GM19452 (cell line): ENCODE measurements at regions not wholly inside any gene's neighbourhood (a gene's known extent, or its start where the extent isn't known, plus 50 kb on each side); places are given as distances from the start of the nearest gene placed in this dataset.

Source experiments
- ATAC-seq: cut with Tn5 transposase; IDR thresholded peaks from one replicate; pipeline ENCODE4 v1.9.1; 2021; ENCODE audit not compliant: unreplicated experiment

DNA sequence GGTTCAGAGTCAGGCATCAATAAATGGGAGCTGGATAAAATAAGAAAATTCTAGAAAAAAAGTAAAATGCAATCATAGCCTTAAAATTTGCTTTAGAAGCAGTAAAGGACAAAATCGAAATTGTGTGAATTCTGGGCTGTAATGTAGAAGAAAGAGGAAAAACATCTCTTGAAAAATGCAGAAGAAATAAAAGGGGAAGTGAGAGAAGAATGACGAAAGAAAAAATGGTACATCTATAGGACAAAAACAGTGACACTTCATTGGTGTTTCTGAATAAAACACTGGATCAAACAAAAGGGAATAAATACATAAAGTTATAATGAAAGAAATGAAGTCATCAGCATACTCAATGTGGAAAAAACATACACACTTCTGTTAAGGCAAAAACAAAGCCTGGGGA, 642.3 kb downstream of the ACTL7B start:
- no peak for ATAC-seq

DNA sequence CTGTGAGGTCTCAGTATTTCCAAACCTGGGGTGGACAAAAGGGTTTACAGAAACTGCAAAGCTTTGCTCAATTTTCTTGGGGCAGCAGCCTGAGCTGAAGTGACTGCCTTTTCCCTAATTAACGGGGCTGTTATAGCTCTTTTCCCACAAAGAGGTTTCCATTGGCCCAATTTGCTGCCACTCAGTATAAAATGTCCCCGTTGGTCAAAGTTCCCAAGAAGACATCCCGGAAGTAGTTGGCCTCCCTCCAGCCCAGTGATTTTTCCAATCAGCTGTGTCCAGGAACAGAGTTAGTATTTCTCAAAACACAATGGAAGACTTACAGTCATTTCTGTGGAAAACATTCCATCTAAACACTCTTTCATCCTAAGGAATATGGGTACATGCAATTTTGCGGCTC, 643.6 kb downstream of the ACTL7B start:
- no peak for ATAC-seq

DNA sequence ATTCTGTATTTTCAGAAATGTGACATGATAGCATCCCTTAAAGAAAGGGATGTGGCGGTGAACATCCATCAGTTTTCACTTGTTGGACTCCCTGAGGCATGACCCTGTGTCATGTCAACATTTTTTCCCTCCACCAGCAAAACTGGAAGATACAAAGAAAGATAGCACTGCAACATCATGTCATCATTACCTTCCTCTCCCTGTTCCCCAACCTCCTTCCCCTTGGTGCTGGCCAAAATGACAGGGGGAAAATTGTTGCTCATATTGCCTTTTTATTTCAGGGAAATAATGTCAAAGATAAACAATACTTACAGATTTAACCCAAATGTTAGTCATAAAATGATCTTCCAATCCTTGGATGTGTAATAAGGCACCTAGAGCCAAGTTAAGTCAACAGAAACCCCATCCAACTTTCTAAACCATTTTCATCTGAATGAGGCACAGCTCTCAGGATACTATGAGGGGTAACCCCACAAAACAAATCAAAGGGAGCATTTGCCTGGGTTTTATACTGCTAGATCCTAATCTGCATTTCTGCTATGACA, 644.3 kb downstream of the ACTL7B start:
- no peak for ATAC-seq

DNA sequence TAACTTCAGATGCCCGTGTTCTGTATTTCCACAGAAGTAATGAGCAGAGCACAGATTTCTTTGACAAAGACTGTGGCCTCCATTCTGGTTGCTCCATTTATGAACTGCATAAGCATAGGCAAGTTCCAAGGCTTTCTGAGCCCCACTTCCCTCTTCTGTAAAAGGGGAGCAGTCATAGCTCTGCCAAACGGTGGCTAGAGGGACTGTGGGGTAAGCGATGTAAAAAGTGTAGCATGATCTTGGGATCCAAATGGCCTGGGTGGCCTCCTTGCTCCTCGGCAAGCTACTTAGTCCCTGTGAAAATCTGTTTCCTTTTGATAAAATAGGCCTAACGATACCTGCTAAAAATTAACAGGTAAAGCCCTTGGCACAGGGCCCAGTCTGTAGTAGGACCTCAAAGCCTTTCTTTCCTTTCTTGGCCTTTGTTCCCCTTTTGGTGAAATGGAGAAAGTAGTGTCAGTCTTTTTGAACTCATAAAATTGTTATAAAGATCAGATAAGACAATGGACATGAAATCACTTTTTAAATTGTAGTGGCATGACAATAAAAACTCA, 646.6 kb downstream of the ACTL7B start:
- no peak for ATAC-seq

DNA sequence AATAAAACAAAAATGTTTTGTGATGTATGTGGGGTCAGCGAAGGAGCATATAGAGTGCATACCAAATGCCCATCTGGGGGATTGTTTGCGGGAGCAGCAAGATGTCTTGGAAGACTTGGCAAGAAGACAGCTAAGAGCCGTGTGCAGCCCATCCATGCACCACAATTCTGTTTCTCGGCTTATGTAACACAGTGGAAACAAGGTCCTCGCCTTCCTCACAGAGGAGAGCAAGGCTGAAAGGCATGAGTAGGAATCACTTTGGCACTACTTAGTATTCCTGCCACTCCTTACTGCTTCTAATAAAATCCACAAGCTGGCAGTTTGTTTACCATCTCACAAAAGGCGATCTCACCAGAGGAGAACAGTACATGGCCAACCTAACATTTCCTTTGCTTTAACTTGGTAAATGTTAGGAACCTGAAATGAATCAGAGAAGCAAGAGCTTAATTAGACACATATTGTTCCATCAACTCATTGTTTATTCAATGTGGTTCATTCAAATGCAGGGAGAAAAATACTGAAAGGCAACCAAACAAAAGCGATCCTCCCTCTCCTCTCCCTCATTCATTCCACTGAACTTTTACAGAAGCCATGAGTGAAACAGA, 648.1 kb downstream of the ACTL7B start:
- ATAC-seq: no peak

DNA sequence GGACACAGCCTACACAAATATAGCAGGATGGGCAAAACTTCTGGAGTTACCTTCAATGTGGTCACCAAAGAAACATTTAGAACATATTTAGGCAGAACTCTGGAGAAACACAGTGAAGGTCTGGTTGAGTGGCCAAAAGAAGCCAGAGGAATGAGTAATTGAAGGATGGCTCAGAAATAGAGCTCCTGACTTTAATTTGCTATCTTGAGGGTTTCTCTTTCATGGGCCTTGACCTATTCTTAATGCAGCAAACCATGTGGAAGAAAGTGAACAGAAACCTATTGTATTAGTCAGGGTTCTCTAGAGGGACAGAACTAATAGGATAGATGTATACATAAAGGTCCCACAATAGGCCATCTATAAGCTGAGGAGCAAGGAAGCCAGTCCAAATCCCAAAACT, 650.5 kb downstream of the ACTL7B start:
- no peak for ATAC-seq

DNA sequence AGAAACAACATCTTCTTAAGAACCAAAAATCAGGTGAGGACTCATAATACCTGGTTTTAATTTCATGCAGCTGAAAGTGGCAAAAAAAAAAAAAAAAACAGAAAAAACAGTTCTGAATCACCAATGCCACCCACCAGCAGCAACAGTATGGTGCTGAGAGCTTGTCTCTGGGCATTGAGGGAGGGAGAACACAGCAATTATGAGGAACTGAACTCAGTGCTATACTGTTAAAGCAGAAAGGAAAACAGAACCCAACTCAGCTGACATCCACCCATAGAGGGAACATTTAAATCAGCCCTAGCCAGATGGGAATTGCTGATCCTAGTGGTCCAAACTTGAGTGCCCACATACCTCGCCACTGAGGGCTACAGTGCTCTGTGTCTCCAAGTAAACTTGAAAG, 657.9 kb downstream of the ACTL7B start:
- ATAC-seq: no peak

DNA sequence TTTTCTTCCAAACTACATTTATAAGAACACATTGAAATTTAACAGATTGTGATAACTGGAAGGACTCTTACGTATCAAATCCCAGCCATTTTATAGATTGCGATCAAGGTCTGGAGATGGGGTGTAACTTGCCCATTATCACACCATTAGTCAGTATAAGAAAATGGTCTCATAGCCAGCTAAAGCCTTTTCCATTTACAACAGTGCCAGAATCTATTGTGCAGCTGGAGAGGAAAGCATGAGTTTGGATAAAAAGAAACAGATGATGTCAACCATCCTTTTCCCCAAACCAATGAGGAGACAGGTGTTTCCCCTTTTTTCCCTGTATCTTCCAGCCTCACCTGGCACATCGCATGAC, 658.8 kb downstream of the ACTL7B start:
- ATAC-seq: no peak

DNA sequence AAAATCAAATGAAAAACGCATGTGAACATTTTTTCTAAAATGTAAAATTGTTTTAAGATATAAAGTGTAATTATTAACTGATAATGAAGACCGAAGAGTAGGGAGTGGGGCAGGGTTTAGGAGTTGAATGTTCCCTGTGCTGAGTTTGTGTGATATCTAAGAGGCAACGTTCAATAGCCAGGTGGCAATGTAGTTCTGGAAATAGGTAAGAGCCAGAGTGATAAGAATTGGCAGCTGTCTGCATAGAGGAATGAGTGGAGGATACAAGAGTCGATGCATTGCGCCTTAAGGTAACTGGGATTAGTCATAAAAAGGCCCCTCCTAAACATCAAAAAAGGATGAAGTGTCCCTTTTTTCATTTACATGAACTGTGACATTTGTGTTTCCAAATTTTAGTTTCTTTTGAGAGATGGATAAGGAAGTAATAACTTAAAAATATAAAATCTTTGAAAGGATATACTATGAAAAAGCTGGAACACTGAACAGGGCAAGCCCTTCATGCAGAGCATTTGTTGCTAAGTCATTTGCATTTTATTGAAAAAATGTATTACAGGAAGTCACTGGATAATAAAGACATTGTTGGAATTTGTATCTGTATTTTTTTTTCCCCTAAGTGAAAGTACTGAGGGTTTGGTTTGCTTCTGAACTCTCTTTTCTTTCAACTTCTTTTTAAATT, 659.3 kb downstream of the ACTL7B start:
- no peak for ATAC-seq

DNA sequence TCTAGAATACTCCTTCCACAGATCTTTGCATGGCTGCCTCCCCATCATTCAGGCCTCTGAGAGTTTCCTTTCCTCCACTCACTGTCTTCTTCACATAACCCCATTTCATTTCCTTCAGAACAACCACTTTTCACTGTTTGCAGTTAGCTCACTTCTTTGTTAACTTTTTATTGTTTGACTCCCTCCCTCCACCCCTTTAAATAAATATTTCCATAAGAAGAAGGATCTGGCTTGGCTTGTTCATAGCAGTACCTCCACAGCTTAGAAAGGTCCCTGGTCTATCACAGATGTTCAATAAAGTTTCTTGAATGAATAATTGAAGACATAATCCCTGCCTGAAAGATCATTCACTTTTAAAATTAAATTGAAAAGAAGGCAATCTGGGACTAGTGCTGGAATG, 661.6 kb downstream of the ACTL7B start:
- no peak for ATAC-seq

DNA sequence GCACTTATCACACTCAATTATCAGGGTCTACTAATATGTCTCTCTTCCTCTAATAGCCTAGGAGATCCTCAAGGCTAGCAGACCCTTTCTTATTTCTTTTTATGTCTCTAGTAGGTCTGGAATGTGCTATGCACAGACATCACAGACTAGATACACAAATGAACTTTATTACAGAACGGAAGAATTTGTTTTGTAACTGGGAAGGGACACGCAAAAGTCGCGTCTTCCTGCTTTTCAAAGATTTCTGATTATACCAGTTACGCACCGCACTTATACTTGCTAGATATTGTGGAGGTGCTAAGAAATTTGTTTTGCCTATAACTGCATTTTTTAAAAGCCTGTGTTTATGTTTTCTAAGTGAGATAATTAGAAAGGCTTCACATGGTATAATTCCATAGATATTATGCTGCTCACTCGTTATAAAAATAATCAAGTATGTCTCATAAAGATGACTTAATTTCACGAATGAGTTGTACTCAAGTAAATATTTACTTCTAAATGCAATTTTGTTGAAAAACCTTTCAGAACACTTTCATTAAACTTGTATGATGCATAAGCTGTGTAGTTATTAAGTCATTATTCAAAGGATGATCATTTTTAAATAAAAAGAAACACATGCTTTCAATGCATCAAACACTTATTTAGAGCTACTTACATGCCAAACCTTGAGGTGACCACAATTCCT, 662.6 kb downstream of the ACTL7B start:
- ATAC-seq: no peak

DNA sequence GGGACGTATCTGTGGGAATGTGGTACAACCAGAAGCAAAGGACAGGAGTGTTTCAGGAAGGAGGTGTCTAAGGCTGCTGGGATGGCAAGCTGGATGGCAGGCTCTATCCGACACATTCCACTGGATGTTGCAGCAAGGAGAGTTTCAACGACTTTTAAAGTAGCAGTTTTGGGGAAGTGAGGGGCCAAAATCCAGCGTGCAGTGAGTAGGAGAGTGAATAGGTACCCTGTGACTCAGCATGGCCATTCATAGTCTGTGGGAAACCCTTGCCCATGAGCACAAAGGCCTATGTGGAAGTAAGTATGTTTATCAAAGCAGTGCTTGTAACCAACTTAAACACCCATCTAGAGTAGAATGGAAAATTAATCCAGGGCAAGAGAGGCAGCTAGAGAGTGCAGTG, 664.7 kb downstream of the ACTL7B start:
- ATAC-seq: no peak

DNA sequence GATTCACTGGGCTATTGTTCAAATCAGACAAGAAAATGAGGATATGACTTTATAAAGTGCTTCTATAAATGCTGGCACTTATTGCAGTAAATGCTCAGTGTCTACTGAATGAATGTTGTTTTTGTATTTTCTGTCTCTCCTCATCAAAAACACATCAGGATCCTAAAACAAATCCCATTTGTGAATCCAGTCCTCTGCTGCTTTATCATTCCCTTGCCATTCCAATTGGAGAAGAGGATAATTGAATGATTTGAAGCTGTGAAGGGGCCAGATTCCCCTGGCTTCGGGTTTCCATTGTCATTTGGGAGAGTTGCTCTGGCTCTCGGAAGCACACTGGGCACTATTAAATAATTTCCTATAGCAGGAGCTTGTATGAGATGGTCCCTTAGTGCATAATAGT, 666.8 kb downstream of the ACTL7B start:
- no peak for ATAC-seq

DNA sequence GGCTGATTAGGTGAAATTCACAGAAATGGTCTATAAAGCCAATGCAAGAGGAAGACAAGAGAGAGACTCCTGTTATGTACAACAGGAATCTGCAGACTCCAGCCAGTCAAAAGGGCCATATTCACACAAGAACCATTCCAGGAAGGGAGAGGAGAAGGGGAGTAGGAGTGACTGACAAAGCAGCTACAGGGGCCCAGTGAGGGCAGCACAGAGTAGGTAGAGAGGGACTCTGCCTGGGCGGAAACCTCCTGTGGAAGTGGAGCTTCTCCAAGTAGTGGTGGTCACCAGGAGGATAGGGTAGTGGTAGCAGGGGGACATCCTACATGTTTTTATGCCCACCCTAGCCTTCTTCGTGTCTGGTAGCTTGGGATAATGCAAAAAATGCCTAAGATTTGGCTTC, 667.3 kb downstream of the ACTL7B start:
- ATAC-seq: no peak

DNA sequence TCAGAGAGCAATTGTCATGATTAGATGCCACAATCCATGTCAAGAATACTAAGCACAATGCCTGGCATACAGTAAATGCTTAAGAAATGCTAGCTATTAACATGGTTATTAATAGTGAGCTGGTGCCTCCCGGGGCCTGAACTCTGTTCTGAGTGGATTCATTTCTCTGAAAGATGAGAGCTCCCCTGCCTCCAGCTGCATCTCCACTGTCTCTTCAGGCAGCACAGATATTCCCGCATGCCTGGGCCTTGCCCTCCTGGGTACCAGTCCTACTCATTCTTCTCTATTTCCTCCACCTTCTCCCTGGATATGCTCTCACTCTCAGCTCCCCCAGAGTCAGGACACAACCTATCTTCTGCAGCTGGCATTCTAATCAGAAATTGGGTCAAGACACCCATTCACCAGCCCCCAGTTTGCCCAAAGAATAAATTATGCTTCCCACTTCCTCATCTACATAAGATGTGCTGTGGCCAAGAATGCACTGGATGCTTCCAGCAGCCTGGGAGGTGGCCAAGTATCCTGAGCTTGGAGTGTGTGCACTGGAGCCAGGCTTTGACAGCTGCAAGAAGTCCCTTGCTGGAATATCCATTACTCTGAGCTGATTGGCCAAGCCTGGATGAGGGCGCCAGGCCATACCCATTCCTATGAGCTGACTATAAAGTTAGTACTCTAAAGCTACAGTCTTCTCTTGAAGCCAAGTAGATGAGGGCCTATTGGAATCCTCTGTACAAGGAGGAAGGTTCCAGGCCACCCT, 669.0 kb downstream of the ACTL7B start:
- no peak for ATAC-seq

DNA sequence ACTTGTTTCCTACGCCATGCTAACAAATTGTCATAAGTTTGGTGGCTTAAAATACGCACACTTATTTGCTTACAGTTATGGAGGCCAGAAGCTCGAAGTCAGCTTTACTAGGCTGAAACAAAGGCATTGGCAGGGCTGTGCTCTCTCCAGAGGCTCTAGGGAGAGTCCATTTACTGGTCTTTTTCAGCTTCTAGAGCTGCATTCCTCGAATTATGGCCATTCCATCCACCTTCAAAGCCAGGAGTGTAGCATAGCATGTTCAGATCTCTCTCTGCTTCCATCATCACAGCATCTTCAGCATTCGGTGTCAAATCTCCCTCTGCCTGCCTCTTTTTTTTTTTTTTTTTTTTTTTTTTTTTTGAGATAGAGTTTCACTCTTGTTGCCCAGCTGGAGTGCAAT, 670.2 kb downstream of the ACTL7B start:
- no peak for ATAC-seq

DNA sequence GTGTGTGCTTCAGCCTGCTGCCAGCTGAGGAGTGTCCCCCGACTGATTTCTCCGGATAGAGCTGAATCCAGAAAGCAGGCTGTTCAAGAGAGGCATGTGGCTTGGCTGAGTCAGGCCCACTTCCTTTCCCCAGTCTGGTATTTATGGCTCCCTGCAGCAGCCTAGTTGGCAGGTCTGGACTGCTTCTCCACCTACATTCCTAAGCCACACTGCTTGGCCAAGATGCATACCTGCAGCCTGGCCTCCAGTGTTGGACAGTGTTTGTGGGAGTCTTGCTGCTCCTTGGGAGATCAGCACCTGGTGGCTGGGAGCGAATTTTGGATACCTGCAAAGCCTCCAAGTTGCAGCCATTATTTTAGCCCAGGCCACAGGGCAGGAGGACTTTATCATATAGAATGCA, 670.8 kb downstream of the ACTL7B start:
- ATAC-seq: no peak

DNA sequence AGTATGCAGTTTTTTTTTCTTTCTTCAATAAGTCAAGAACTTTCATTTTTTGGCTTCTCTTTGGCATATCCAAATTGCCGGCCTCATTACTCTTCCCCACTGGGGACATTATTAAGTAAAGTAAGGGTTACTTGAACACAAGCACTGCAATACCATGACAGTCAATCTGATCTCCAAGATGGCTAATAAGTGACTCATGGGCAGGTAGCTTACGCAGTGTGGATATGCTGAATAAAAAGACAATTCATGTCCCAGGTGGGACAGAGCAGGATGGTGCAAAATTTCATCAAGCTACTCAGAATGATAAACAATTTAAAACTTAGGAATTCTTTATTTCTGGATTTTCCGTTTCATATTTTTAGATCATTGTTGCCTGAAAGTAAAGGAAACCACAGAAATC, 671.8 kb downstream of the ACTL7B start:
- ATAC-seq: no peak

DNA sequence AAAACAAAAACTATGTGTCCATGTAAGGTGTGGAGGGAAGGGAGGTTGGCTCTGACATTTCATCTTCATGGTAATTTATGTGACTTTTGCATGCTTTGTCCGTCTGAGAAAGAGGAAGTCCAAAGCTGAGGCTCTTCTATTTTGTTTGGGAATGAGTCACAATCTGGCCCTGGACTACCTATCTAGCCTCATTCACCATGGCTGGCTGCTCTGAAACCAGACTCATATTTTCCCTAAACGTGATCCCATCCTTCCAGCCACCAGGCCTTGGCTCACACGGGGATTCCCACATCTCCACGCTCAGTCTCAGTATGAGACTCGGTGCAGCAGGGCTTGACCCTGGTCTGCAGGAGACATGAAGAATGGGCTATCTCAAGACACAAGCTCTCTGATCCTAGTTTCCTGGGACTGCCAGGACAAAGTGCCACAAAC, 672.8 kb downstream of the ACTL7B start:
- ATAC-seq: peak; percentile 67

DNA sequence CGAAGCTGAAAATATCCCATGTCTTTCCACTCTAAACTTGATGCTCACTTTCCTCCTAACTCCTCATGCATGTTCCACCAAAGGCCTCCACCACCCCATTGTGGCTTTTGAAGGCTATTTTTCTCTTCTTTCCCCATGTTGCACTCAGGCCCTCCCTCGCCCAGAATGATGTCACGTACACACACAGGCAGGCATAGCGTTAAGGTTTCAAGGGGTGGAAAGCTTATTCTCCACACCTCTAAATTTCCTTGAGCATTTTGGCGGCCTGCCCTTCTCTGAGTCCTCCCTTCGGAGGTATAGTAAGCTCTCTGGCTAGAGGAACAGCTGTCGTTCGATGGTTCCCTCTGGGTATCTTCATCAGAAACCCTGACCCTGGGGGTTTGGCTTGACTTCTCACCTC, 673.5 kb downstream of the ACTL7B start:
- ATAC-seq: no peak

DNA sequence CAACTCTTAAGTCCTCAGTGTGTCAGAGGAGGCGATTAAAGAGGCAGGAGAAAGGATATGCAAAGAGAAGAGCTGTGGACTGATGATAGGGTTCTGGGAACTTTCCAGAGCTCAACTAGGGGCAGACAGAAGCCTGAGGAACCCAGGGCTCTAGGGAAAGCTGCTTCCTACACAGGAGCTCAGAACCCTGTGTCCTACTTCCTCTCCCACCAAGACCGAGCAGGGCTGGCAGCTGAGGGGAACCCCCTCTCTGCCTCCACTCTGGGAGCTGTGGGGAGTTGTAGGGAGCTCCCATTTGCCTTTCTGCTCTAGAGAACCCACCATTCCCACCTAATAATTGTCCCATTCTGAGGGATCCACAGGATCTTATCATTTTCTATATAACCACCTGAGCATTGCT, 674.3 kb downstream of the ACTL7B start:
- no peak for ATAC-seq
